ENCODE measurements at regions not wholly inside any gene's neighbourhood (a gene's known extent, or its start where the extent isn't known, plus 50 kb on each side); places are given as distances from the start of the nearest gene placed in this dataset.

GRCh38 chr2:42928161-42928691 lies 135.8 kb upstream of the HAAO start:
- TF ChIP-seq Cebpa-rat (IDR thresholded peaks at IDR 0.05): no peak
- Histone ChIP-seq H3K36me3 (no peaks in the 10 kb centered on the region), H3K4me2 (peak overlapping the region; percentile 81), H4K20me1 (no peaks in the 10 kb centered on the region), H3K27ac (peak overlapping the region; percentile 89), H3K9me3 (no peaks in the 10 kb centered on the region), H3K9ac (no peak overlapping the region), H3K4me3 (no peak overlapping the region), H3K4me1 (peaks cover 98% of the 10 kb centered on the region), H3K27me3 (no peaks in the 10 kb centered on the region)

- TF ChIP-seq Cebpa-rat (IDR thresholded peaks at IDR 0.05): no peak
- H3K4me2 ChIP-seq: peak overlapping the region; percentile 81
- no peaks in the 10 kb centered on the region for H4K20me1 ChIP-seq
- no peaks in the 10 kb centered on the region for H3K36me3 ChIP-seq
- no peaks in the 10 kb centered on the region for H3K9me3 ChIP-seq
- H3K27me3 ChIP-seq: no peaks in the 10 kb centered on the region
- H3K9ac ChIP-seq: peak overlapping the region; percentile 66
- H3K4me3 ChIP-seq: no peak overlapping the region
- H3K27ac ChIP-seq: peak overlapping the region; percentile 89
- peaks cover 91% of the 10 kb centered on the region for H3K4me1 ChIP-seq
Observed at GRCh38 chr2:42927334-42928160, 135.2 kb upstream of the HAAO start.

- peaks cover 83% of the 10 kb centered on the region for H3K4me1 ChIP-seq
- no peak for TF ChIP-seq Cebpa-rat (IDR thresholded peaks at IDR 0.05)
Observed at GRCh38 chr2:42926434-42927333, 134.3 kb upstream of the HAAO start.

GRCh38 chr2:42925742-42926433 lies 133.5 kb upstream of the HAAO start:
- no peaks in the 10 kb centered on the region for H3K36me3 ChIP-seq
- peak overlapping the region; percentile 89 for H3K27ac ChIP-seq
- H4K20me1 ChIP-seq: no peaks in the 10 kb centered on the region
- no peaks in the 10 kb centered on the region for H3K9me3 ChIP-seq
- H3K4me2 ChIP-seq: peak overlapping the region; percentile 63
- H3K27me3 ChIP-seq: no peaks in the 10 kb centered on the region
- peaks cover 75% of the 10 kb centered on the region for H3K4me1 ChIP-seq
- TF ChIP-seq Cebpa-rat (IDR thresholded peaks at IDR 0.05): no peak
- peak overlapping the region; percentile 37; the same call in 1 of the 2 replicates for H3K9ac ChIP-seq
- H3K4me3 ChIP-seq: no peak overlapping the region

More at GRCh38 chr2:42926434-42927333, 134.3 kb upstream of the HAAO start:
- H3K4me2 ChIP-seq: peak overlapping the region; percentile 81
- H3K36me3 ChIP-seq: no peaks in the 10 kb centered on the region
- no peak overlapping the region for H3K4me3 ChIP-seq
- H3K9ac ChIP-seq: peak overlapping the region; percentile 66
- H3K27ac ChIP-seq: peak overlapping the region; percentile 89
- no peaks in the 10 kb centered on the region for H3K9me3 ChIP-seq
- no peaks in the 10 kb centered on the region for H4K20me1 ChIP-seq
- no peaks in the 10 kb centered on the region for H3K27me3 ChIP-seq

- Histone ChIP-seq H3K4me1 (peaks cover 60% of the 10 kb centered on the region), H4K20me1 (no peaks in the 10 kb centered on the region), H3K36me3 (no peaks in the 10 kb centered on the region), H3K27me3 (no peaks in the 10 kb centered on the region), H3K9me3 (no peaks in the 10 kb centered on the region), H3K27ac (no peak overlapping the region), H3K4me3 (no peak overlapping the region), H3K4me2 (peak overlapping the region; percentile 63), H3K9ac (no peak overlapping the region)
- TF ChIP-seq Cebpa-rat (IDR thresholded peaks at IDR 0.05): no peak
Observed at GRCh38 chr2:42924418-42924886, 132.1 kb upstream of the HAAO start.

GRCh38 chr2:42923580-42924417 lies 131.4 kb upstream of the HAAO start:
- no peaks in the 10 kb centered on the region for H3K27me3 ChIP-seq
- no peaks in the 10 kb centered on the region for H4K20me1 ChIP-seq
- peak overlapping the region; percentile 63 for H3K4me2 ChIP-seq
- H3K4me3 ChIP-seq: no peak overlapping the region
- H3K27ac ChIP-seq: no peak overlapping the region
- no peaks in the 10 kb centered on the region for H3K9me3 ChIP-seq
- no peaks in the 10 kb centered on the region for H3K36me3 ChIP-seq
- peaks cover 54% of the 10 kb centered on the region for H3K4me1 ChIP-seq
- TF ChIP-seq Cebpa-rat (IDR thresholded peaks at IDR 0.05): no peak
- H3K9ac ChIP-seq: no peak overlapping the region

GRCh38 chr2:42922790-42923579 lies 130.6 kb upstream of the HAAO start:
- Histone ChIP-seq H3K27ac (no peak overlapping the region), H3K9me3 (no peaks in the 10 kb centered on the region), H3K27me3 (no peaks in the 10 kb centered on the region), H3K36me3 (no peaks in the 10 kb centered on the region), H4K20me1 (no peaks in the 10 kb centered on the region), H3K4me3 (no peak overlapping the region), H3K4me2 (no peak overlapping the region), H3K9ac (no peak overlapping the region), H3K4me1 (peaks cover 46% of the 10 kb centered on the region)
- no peak for TF ChIP-seq Cebpa-rat (IDR thresholded peaks at IDR 0.05)

GRCh38 chr2:42922293-42922692 lies 129.9 kb upstream of the HAAO start:
- H3K4me1 ChIP-seq: peaks cover 39% of the 10 kb centered on the region
- H3K9ac ChIP-seq: no peak overlapping the region
- TF ChIP-seq Cebpa-rat (IDR thresholded peaks at IDR 0.05): no peak
- H4K20me1 ChIP-seq: no peaks in the 10 kb centered on the region
- H3K4me2 ChIP-seq: no peak overlapping the region
- no peak overlapping the region for H3K27ac ChIP-seq
- H3K9me3 ChIP-seq: no peaks in the 10 kb centered on the region
- no peaks in the 10 kb centered on the region for H3K27me3 ChIP-seq
- H3K4me3 ChIP-seq: no peak overlapping the region
- no peaks in the 10 kb centered on the region for H3K36me3 ChIP-seq

Data from BLaER1 (cell line).